CD4-positive, alpha-beta T cell (primary cell): ENCODE measurements at regions not wholly inside any gene's neighbourhood (a gene's known extent, or its start where the extent isn't known, plus 50 kb on each side); places are given as distances from the start of the nearest gene placed in this dataset.

Source experiments
- ATAC-seq: fragments of 200-7000 bp; cut with Tn5 transposase; one replicate; pipeline ENCODE4 v1.10.0; 2022; ENCODE audit warnings: mild to moderate bottlenecking; ENCODE audit not compliant: poor library complexity
- CTCF ChIA-PET: fragments of 350-600 bp; sonication (Branson Sonifier 250); formaldehyde crosslinking; loops from one replicate; lab custom pipeline; 2021; ENCODE audit warnings: antibody characterized with exemption, inconsistent platforms; lab: Charles Lee
- POLR2A ChIA-PET: fragments of 350-600 bp; sonication (Branson Sonifier 250); formaldehyde crosslinking; loops from one replicate; lab custom pipeline; 2021; ENCODE audit warnings: antibody characterized with exemption, inconsistent platforms; lab: Charles Lee
- DNase-seq, 14 experiments: peaks; one replicate each; pipeline ENCODE4 v3.0.0-alpha.2; 2013 to 2020; ENCODE audit warnings: mixed read lengths in 2 of 14
- H3K27ac ChIP-seq, 2 donors: one replicate each; pipeline versions ENCODE4 v1.5.1 to v1.7.0; 2013; ENCODE audit warnings: low read length in 2 of 2, low read depth in 1 of 2, mild to moderate bottlenecking in 1 of 2
- H3K27me3 ChIP-seq, 2 experiments: 1 replicate in 1 of 2; 2 replicates in 1 of 2; pipeline versions ENCODE4 v1.6.1 to v1.7.0; 2013; ENCODE audit warnings: low read length in 2 of 2, control low read depth in 1 of 2, mild to moderate bottlenecking in 1 of 2, moderate library complexity in 1 of 2; ENCODE audit not compliant: insufficient read depth in 2 of 2, control insufficient read depth in 1 of 2
- H3K36me3 ChIP-seq: one replicate; pipeline ENCODE4 v1.6.1; 2013; ENCODE audit warnings: low read length, control low read depth; ENCODE audit not compliant: insufficient read depth
- H3K4me1 ChIP-seq: one replicate; pipeline ENCODE4 v1.6.1; 2013; ENCODE audit warnings: low read length, control low read depth; ENCODE audit not compliant: insufficient read depth
- H3K4me3 ChIP-seq: one replicate; pipeline ENCODE4 v1.5.1; 2013; ENCODE audit warnings: mild to moderate bottlenecking, low read length, moderate library complexity
- H3K9me3 ChIP-seq, 2 experiments: 1 replicate in 1 of 2; 2 replicates in 1 of 2; pipeline versions ENCODE4 v1.6.1 to v1.7.0; 2013; ENCODE audit warnings: low read length in 2 of 2, mild to moderate bottlenecking in 2 of 2, control low read depth in 1 of 2, moderate library complexity in 1 of 2; ENCODE audit not compliant: control insufficient read depth in 1 of 2, insufficient read depth in 1 of 2
- H3K27ac Mint-ChIP-seq: one replicate; pipeline ENCODE4 v1.8.0; 2020; ENCODE audit warnings: mixed read lengths
- H3K27me3 Mint-ChIP-seq: one replicate; pipeline ENCODE4 v1.8.0; 2021; ENCODE audit warnings: mixed read lengths
- H3K36me3 Mint-ChIP-seq: one replicate; pipeline ENCODE4 v1.8.0; 2021; ENCODE audit warnings: low read depth, mixed read lengths
- H3K4me1 Mint-ChIP-seq: one replicate; pipeline ENCODE4 v1.8.0; 2021; ENCODE audit warnings: low read depth, mixed read lengths
- H3K4me3 Mint-ChIP-seq: one replicate; pipeline ENCODE4 v1.8.0; 2020; ENCODE audit warnings: mild to moderate bottlenecking, mixed read lengths
- H3K9me3 Mint-ChIP-seq: one replicate; pipeline ENCODE4 v1.8.0; 2020; ENCODE audit warnings: mixed read lengths
- intact Hi-C, 2 experiments: fragments of 100-400 bp; cut with DNase I in 1 of 2; cut with micrococcal nuclease in 1 of 2; formaldehyde crosslinking; loops; one replicate each; pipeline versions ENCODE4 v1.15.1 to v1.9.0; 2023 to 2025; cut with DNase I, micrococcal nuclease
- TF ChIP-seq, protein P1 (sequence below): fragments of 200-600 bp; IDR thresholded peaks from one replicate; pipeline ENCODE4 v1.8.0; 2022; ENCODE audit warnings: antibody characterized with exemption, mild to moderate bottlenecking

DNA sequence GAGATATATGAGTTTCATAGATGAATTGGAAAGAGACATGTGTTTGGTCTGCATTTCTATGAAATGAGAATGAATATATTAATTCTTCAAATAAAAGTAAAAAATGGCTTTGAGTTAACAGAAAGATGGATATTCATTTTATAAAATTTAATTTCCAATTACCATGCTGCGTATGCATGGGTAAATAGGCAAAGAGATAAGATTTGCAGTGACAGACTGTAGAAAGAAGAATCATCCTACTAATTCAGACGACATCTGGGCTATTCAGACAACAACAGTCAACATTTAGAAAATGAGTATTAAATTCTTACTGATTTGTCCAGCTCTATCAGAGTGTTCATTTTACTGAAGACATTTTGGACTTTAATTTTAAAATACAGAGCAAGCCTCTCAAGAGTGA lies 602.2 kb upstream of the NRSN1 start:
- intact Hi-C loops, result no loop called here
- TF ChIP-seq, protein P1, sequence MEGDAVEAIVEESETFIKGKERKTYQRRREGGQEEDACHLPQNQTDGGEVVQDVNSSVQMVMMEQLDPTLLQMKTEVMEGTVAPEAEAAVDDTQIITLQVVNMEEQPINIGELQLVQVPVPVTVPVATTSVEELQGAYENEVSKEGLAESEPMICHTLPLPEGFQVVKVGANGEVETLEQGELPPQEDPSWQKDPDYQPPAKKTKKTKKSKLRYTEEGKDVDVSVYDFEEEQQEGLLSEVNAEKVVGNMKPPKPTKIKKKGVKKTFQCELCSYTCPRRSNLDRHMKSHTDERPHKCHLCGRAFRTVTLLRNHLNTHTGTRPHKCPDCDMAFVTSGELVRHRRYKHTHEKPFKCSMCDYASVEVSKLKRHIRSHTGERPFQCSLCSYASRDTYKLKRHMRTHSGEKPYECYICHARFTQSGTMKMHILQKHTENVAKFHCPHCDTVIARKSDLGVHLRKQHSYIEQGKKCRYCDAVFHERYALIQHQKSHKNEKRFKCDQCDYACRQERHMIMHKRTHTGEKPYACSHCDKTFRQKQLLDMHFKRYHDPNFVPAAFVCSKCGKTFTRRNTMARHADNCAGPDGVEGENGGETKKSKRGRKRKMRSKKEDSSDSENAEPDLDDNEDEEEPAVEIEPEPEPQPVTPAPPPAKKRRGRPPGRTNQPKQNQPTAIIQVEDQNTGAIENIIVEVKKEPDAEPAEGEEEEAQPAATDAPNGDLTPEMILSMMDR, result no peak
- CTCF ChIA-PET, result no interaction called here
- Histone ChIP-seq H3K4me1 (no peaks in the 10 kb centered on the region), H3K9me3 (peaks cover 0 to 4% of the 10 kb centered on the region in 2 experiments), H3K36me3 (no peaks in the 10 kb centered on the region), H3K4me3 (no peak overlapping the region), H3K27ac (no peak overlapping the region), H3K27me3 (no peaks in the 10 kb centered on the region)
- H3K4me3 Mint-ChIP-seq, result no peak overlapping the region
- no peak for DNase-seq
- no peak overlapping the region for H3K27ac Mint-ChIP-seq
- no peaks in the 10 kb centered on the region for H3K27me3 Mint-ChIP-seq
- ATAC-seq, result no peak
- H3K9me3 Mint-ChIP-seq, result no peaks in the 10 kb centered on the region
- no peaks in the 10 kb centered on the region for H3K4me1 Mint-ChIP-seq
- POLR2A ChIA-PET, result no interaction called here
- no peaks in the 10 kb centered on the region for H3K36me3 Mint-ChIP-seq

DNA sequence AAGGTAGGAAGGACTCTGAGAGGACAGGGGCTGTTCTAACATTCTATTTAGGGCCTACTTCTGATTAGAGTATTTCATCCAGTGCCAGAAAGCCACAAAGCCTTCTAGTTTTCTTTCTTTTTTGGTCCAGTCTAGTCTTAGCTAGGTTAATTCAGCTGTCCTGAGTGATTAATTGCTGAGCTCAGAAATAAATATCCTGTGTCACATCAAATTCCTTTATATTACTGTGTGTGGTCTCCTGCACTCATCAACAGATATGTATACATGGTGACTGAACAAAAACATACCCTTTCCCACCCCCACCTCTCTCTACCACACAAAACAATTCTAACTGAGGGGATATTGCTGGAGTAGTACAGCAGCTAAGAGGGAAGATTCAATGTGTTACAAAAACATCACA lies 601.5 kb upstream of the NRSN1 start:
- Histone ChIP-seq H3K9me3 (peaks cover 0 to 4% of the 10 kb centered on the region in 2 experiments), H3K27ac (no peak overlapping the region), H3K36me3 (no peaks in the 10 kb centered on the region), H3K4me3 (no peak overlapping the region), H3K4me1 (no peaks in the 10 kb centered on the region), H3K27me3 (no peaks in the 10 kb centered on the region)
- no peak for ATAC-seq
- Mint-ChIP-seq H3K4me1 (no peaks in the 10 kb centered on the region), H3K27me3 (no peaks in the 10 kb centered on the region), H3K36me3 (no peaks in the 10 kb centered on the region), H3K4me3 (no peak overlapping the region), H3K9me3 (peaks cover 2% of the 10 kb centered on the region), H3K27ac (no peak overlapping the region)
- intact Hi-C loops, result no loop called here
- TF ChIP-seq, protein P1, result no peak
- ChIA-PET CTCF (interaction anchor here (0.7 kb wide), 1 partner anchor 1993 kb away, joined by 3 read pairs; no protein-coding TSS in a partner anchor), POLR2A (no interaction called here)
- DNase-seq, result no peak

DNA sequence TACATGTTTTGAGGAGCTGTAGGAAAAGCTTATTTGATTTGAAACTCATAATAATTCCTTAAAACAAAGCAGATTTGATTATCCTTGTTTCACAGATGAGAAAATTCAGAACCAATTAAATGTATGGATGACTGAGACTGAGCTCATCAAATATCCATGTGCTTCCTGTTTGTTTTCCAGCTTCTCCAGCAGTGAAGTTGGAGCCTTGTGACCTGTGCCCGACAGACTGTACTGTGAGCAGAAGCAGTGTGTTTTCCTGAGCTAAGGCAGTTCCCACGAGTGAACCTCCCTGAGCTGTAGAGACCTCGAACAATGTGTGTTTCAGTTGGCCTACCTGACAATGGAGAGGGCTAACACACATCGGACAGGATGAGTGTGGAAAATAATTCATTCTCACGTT lies 599.5 kb upstream of the NRSN1 start:
- H3K4me3 Mint-ChIP-seq, result no peak overlapping the region
- no peaks in the 10 kb centered on the region for H3K36me3 ChIP-seq
- H3K27ac ChIP-seq, result no peak overlapping the region
- no peaks in the 10 kb centered on the region for H3K4me1 ChIP-seq
- H3K27ac Mint-ChIP-seq, result no peak overlapping the region
- no peaks in the 10 kb centered on the region for H3K4me1 Mint-ChIP-seq
- intact Hi-C loops, result no loop called here
- no peaks in the 10 kb centered on the region for H3K27me3 Mint-ChIP-seq
- H3K9me3 ChIP-seq, result peaks cover 0 to 4% of the 10 kb centered on the region in 2 experiments
- H3K9me3 Mint-ChIP-seq, result peaks cover 2% of the 10 kb centered on the region
- ChIA-PET CTCF (no interaction called here), POLR2A (no interaction called here)
- ATAC-seq, result no peak
- no peak for DNase-seq
- no peaks in the 10 kb centered on the region for H3K36me3 Mint-ChIP-seq
- no peak overlapping the region for H3K4me3 ChIP-seq
- H3K27me3 ChIP-seq, result no peaks in the 10 kb centered on the region
- TF ChIP-seq, protein P1, result no peak
